WTC11 (cell line): ENCODE measurements at regions not wholly inside any gene's neighbourhood (a gene's known extent, or its start where the extent isn't known, plus 50 kb on each side); places are given as distances from the start of the nearest gene placed in this dataset.

Source experiments
- ATAC-seq: fragments of 200-7000 bp; cut with Tn5 transposase; 2 replicates; pipeline ENCODE4 v1.10.0; 2021; ENCODE audit warnings: mild to moderate bottlenecking, moderate library complexity
- CTCF ChIA-PET: fragments of 300-600 bp; sonication (Branson Sonifier 250); formaldehyde crosslinking; loops from one replicate; lab custom pipeline; 2021; ENCODE audit warnings: antibody characterized with exemption; lab: Charles Lee
- POLR2A ChIA-PET: fragments of 350-600 bp; sonication (Branson Sonifier 250); formaldehyde crosslinking; loops from one replicate; lab custom pipeline; 2021; ENCODE audit warnings: antibody characterized with exemption; lab: Charles Lee
- DNase-seq: peaks from one replicate; pipeline ENCODE4 v3.0.0; 2021; ENCODE audit warnings: low spot score
- H3K27ac Mint-ChIP-seq: 2 replicates; pipeline ENCODE4 v1.8.0; 2021; ENCODE audit warnings: mixed read lengths
- H3K27me3 Mint-ChIP-seq: 2 replicates; pipeline ENCODE4 v1.8.0; 2021; ENCODE audit warnings: low read depth, mild to moderate bottlenecking, moderate library complexity, mixed read lengths
- H3K36me3 Mint-ChIP-seq: 2 replicates; pipeline ENCODE4 v1.8.0; 2021; ENCODE audit warnings: mixed read lengths
- H3K4me1 Mint-ChIP-seq: 2 replicates; pipeline ENCODE4 v1.8.0; 2022; ENCODE audit warnings: mixed read lengths
- H3K4me3 Mint-ChIP-seq: 2 replicates; pipeline ENCODE4 v1.8.0; 2021; ENCODE audit warnings: mild to moderate bottlenecking, moderate library complexity, mixed read lengths
- H3K9me3 Mint-ChIP-seq: 2 replicates; pipeline ENCODE4 v1.8.0; 2021; ENCODE audit warnings: mixed read lengths
- E2F1 ChIP-seq: sonication (generic); formaldehyde crosslinking; IDR thresholded peaks from 2 replicates; pipeline ENCODE4 v1.8.0; 2022; ENCODE audit warnings: mild to moderate bottlenecking, missing genetic modification reagents
- EMX1 ChIP-seq: fragments of 250-450 bp; sonication (Bioruptor Pico); IDR thresholded peaks from 2 replicates; pipeline ENCODE4 v1.8.0; 2021; ENCODE audit warnings: mild to moderate bottlenecking
- ETV6 ChIP-seq: sonication (generic); formaldehyde crosslinking; IDR thresholded peaks from 2 replicates; pipeline ENCODE4 v1.8.1; 2022; ENCODE audit warnings: mild to moderate bottlenecking, missing genetic modification reagents
- FOXJ3 ChIP-seq: sonication (generic); formaldehyde crosslinking; IDR thresholded peaks from 2 replicates; pipeline ENCODE4 v1.9.0; 2021; ENCODE audit warnings: missing genetic modification reagents, mild to moderate bottlenecking, borderline replicate concordance
- GABPB1 ChIP-seq: sonication (generic); formaldehyde crosslinking; IDR thresholded peaks from 2 replicates; pipeline ENCODE4 v1.8.1; 2023; ENCODE audit warnings: mild to moderate bottlenecking, missing genetic modification reagents
- GRHL2 ChIP-seq: fragments of 250-450 bp; sonication (Bioruptor Pico); IDR thresholded peaks from 2 replicates; pipeline ENCODE4 v1.8.0; 2022; ENCODE audit warnings: mild to moderate bottlenecking, moderate library complexity; ENCODE audit not compliant: insufficient replicate concordance, severe bottlenecking
- HMGA2 ChIP-seq: fragments of 250-450 bp; sonication (Bioruptor Pico); IDR thresholded peaks from 2 replicates; pipeline ENCODE4 v1.4.0; 2021; ENCODE audit warnings: mild to moderate bottlenecking, moderate library complexity
- JUN ChIP-seq: sonication (generic); formaldehyde crosslinking; IDR thresholded peaks from 2 replicates; pipeline ENCODE4 v1.8.0; 2023; ENCODE audit warnings: mild to moderate bottlenecking, missing genetic modification reagents
- KAT7 ChIP-seq: sonication (generic); formaldehyde crosslinking; IDR thresholded peaks from 2 replicates; pipeline ENCODE4 v1.8.1; 2023; ENCODE audit warnings: missing genetic modification reagents, mild to moderate bottlenecking, borderline replicate concordance
- MLX ChIP-seq: sonication (generic); formaldehyde crosslinking; IDR thresholded peaks from 2 replicates; pipeline ENCODE4 v1.8.1; 2023; ENCODE audit warnings: mild to moderate bottlenecking, missing genetic modification reagents, moderate library complexity
- PREB ChIP-seq: sonication (generic); formaldehyde crosslinking; IDR thresholded peaks from 2 replicates; pipeline ENCODE4 v1.8.1; 2022; ENCODE audit warnings: mild to moderate bottlenecking, missing genetic modification reagents, moderate library complexity, borderline replicate concordance
- RORB ChIP-seq: fragments of 250-450 bp; sonication (Bioruptor Pico); IDR thresholded peaks from 2 replicates; pipeline ENCODE4 v1.9.0; 2021; ENCODE audit warnings: mild to moderate bottlenecking
- TEAD1 ChIP-seq: sonication (generic); formaldehyde crosslinking; IDR thresholded peaks from 2 replicates; pipeline ENCODE4 v1.8.0; 2022; ENCODE audit warnings: mild to moderate bottlenecking, missing genetic modification reagents
- ZBTB21 ChIP-seq: sonication (generic); formaldehyde crosslinking; IDR thresholded peaks from 2 replicates; pipeline ENCODE4 v1.8.1; 2023; ENCODE audit warnings: mild to moderate bottlenecking, missing genetic modification reagents, borderline replicate concordance
- ZNF219 ChIP-seq: sonication (generic); formaldehyde crosslinking; IDR thresholded peaks from 2 replicates; pipeline ENCODE4 v1.8.0; 2023; ENCODE audit warnings: missing genetic modification reagents, mild to moderate bottlenecking, borderline replicate concordance
- ZNF512 ChIP-seq: sonication (generic); formaldehyde crosslinking; IDR thresholded peaks from 2 replicates; pipeline ENCODE4 v1.8.1; 2022; ENCODE audit warnings: missing genetic modification reagents, borderline replicate concordance
- ZNF532 ChIP-seq: fragments of 250-450 bp; sonication (Bioruptor Pico); IDR thresholded peaks from 2 replicates; pipeline ENCODE4 v1.9.0; 2021; ENCODE audit warnings: mild to moderate bottlenecking, borderline replicate concordance
- ZNF671 ChIP-seq: fragments of 250-450 bp; sonication (Bioruptor Pico); IDR thresholded peaks from 2 replicates; pipeline ENCODE4 v1.8.0; 2021; ENCODE audit warnings: mild to moderate bottlenecking
- ZSCAN18 ChIP-seq: fragments of 250-450 bp; sonication (Bioruptor Pico); IDR thresholded peaks from 2 replicates; pipeline ENCODE4 v2.1.2; 2022; ENCODE audit warnings: mild to moderate bottlenecking, moderate library complexity

- no peaks in the 10 kb centered on the region for H3K9me3 Mint-ChIP-seq
- H3K27ac Mint-ChIP-seq = peak overlapping the region; percentile 19; the same call in 1 of the 2 replicates
- H3K4me1 Mint-ChIP-seq = no peaks in the 10 kb centered on the region; the same call in 1 of the 2 replicates
- no peak overlapping the region for H3K4me3 Mint-ChIP-seq
- H3K27me3 Mint-ChIP-seq = no peaks in the 10 kb centered on the region
- DNase-seq (no peak), ATAC-seq (no peak)
- POLR2A ChIA-PET = no interaction called here
- peaks cover 8% of the 10 kb centered on the region; the same call in 1 of the 2 replicates for H3K36me3 Mint-ChIP-seq
- CTCF ChIA-PET = interaction anchor here (1.7 kb wide), 1 partner anchor 12 kb away, joined by 5 read pairs; no protein-coding TSS in a partner anchor
- TF ChIP-seq HMGA2 (CRISPR knock-in tag) (no peak), ZNF671 (no peak), PREB (CRISPR knock-in tag) (no peak), ZNF512 (CRISPR knock-in tag) (no peak), ZSCAN18 (CRISPR knock-in tag) (no peak), TEAD1 (CRISPR knock-in tag) (no peak)
- TF ChIP-seq, all 79 proteins: peak for 0
Observed at GRCh38 chr17:64765191-64765889, 103.2 kb upstream of the SMURF2 start.

- DNase-seq = no peak
- Mint-ChIP-seq H3K36me3 (peaks cover 30% of the 10 kb centered on the region), H3K4me1 (no peaks in the 10 kb centered on the region), H3K27ac (no peak overlapping the region), H3K9me3 (no peaks in the 10 kb centered on the region), H3K27me3 (no peaks in the 10 kb centered on the region), H3K4me3 (no peak overlapping the region)
- ChIA-PET CTCF (no interaction called here), POLR2A (no interaction called here)
- ATAC-seq = no peak
- TF ChIP-seq ZBTB21 (no peak), MLX (CRISPR knock-in tag) (no peak), RORB (no peak), ZNF532 (CRISPR knock-in tag) (no peak), ETV6 (CRISPR knock-in tag) (no peak), GABPB1 (no peak), EMX1 (CRISPR knock-in tag) (no peak), KAT7 (CRISPR knock-in tag) (no peak), ZNF219 (CRISPR knock-in tag) (no peak), FOXJ3 (no peak), E2F1 (CRISPR knock-in tag) (no peak), JUN (CRISPR knock-in tag) (no peak), GRHL2 (no peak)
Observed at GRCh38 chr17:64750891-64751677, 89.0 kb upstream of the SMURF2 start.
